Activated naive CD4-positive, alpha-beta T cell treated with anti-CD3 and anti-CD28 coated beads, Interleukin-2, amount 50 U/mL, for 72 hours (primary cell): ENCODE measurements at regions not wholly inside any gene's neighbourhood (a gene's known extent, or its start where the extent isn't known, plus 50 kb on each side); places are given as distances from the start of the nearest gene placed in this dataset.

Experiments
- ATAC-seq, 2 donors: fragments of 150-1000 bp; cut with Tn5 transposase; 2 replicates each; pipeline ENCODE4 v1.10.0; 2021; ENCODE audit warnings: mild to moderate bottlenecking in 2 of 2, moderate library complexity in 2 of 2
- DNase-seq, 2 donors: peaks; one replicate each; pipeline ENCODE4 v3.0.0; 2021 to 2022; ENCODE audit warnings: low spot score in 2 of 2
- H3K27ac Mint-ChIP-seq, 2 donors: one replicate each; pipeline ENCODE4 v1.8.0; 2022; ENCODE audit warnings: mild to moderate bottlenecking in 2 of 2, mixed read lengths in 2 of 2
- H3K36me3 Mint-ChIP-seq, 2 donors: one replicate each; pipeline ENCODE4 v1.8.0; 2022; ENCODE audit warnings: mixed read lengths in 2 of 2
- H3K9me3 Mint-ChIP-seq, 2 donors: one replicate each; pipeline ENCODE4 v1.8.0; 2022; ENCODE audit warnings: mixed read lengths in 2 of 2

GRCh38 chr4:64545593-64545992 is 136.3 kb upstream of the TECRL start:
- Mint-ChIP-seq H3K27ac (no peak overlapping the region), H3K9me3 (no peaks in the 10 kb centered on the region), H3K36me3 (no peaks in the 10 kb centered on the region)
- DNase-seq (no peak), ATAC-seq (no peak)

- H3K9me3 Mint-ChIP-seq, result no peaks in the 10 kb centered on the region
- DNase-seq, result peak in 1 of 2 donors; percentile 11
- H3K27ac Mint-ChIP-seq, result no peak overlapping the region
- H3K36me3 Mint-ChIP-seq, result no peaks in the 10 kb centered on the region
- ATAC-seq, result peak in 1 of 2 donors; percentile 52
These were observed 130.1 kb upstream of the TECRL start for GRCh38 chr4:64539234-64539849.

GRCh38 chr4:64538219-64538618 is 129.0 kb upstream of the TECRL start:
- Mint-ChIP-seq H3K36me3 (no peaks in the 10 kb centered on the region), H3K9me3 (peaks cover 0 to 8% of the 10 kb centered on the region in 2 donors), H3K27ac (no peak overlapping the region)
- no peak for ATAC-seq
- no peak for DNase-seq

- no peaks in the 10 kb centered on the region for H3K36me3 Mint-ChIP-seq
- ATAC-seq, result no peak
These were observed 124.4 kb upstream of the TECRL start for GRCh38 chr4:64533637-64534036.

GRCh38 chr4:64533159-64533558 is 123.9 kb upstream of the TECRL start:
- ATAC-seq, result no peak
- H3K36me3 Mint-ChIP-seq, result no peaks in the 10 kb centered on the region
- DNase-seq, result no peak
- peaks cover 4 to 8% of the 10 kb centered on the region in 2 donors for H3K9me3 Mint-ChIP-seq
- no peak overlapping the region for H3K27ac Mint-ChIP-seq

More at GRCh38 chr4:64533637-64534036, 124.4 kb upstream of the TECRL start:
- no peak for DNase-seq
- Mint-ChIP-seq H3K9me3 (peaks cover 4 to 8% of the 10 kb centered on the region in 2 donors), H3K27ac (no peak overlapping the region)

GRCh38 chr4:64520421-64520820 is 111.2 kb upstream of the TECRL start:
- Mint-ChIP-seq H3K36me3 (no peaks in the 10 kb centered on the region), H3K27ac (no peak overlapping the region), H3K9me3 (peaks cover 3 to 4% of the 10 kb centered on the region in 2 donors)
- DNase-seq (no peak), ATAC-seq (no peak)

- no peaks in the 10 kb centered on the region for H3K36me3 Mint-ChIP-seq
- no peak for DNase-seq
- H3K27ac Mint-ChIP-seq, result no peak overlapping the region
- peaks cover 3 to 4% of the 10 kb centered on the region in 2 donors for H3K9me3 Mint-ChIP-seq
- ATAC-seq, result no peak
These were observed 109.3 kb upstream of the TECRL start for GRCh38 chr4:64518600-64518999.

- Mint-ChIP-seq H3K9me3 (peaks cover 3 to 5% of the 10 kb centered on the region in 2 donors), H3K27ac (no peak overlapping the region), H3K36me3 (no peaks in the 10 kb centered on the region)
- DNase-seq, result no peak
- no peak for ATAC-seq
These were observed 106.9 kb upstream of the TECRL start for GRCh38 chr4:64516176-64516575.

GRCh38 chr4:64508089-64508488 is 98.8 kb upstream of the TECRL start:
- no peak for DNase-seq
- Mint-ChIP-seq H3K36me3 (no peaks in the 10 kb centered on the region), H3K9me3 (peaks cover 11 to 28% of the 10 kb centered on the region in 2 donors), H3K27ac (no peak overlapping the region)
- no peak for ATAC-seq

GRCh38 chr4:64503945-64504675 is 94.9 kb upstream of the TECRL start:
- peaks cover 15 to 16% of the 10 kb centered on the region in 2 donors for H3K9me3 Mint-ChIP-seq
- ATAC-seq, result no peak
- H3K27ac Mint-ChIP-seq, result no peak overlapping the region
- DNase-seq, result no peak
- H3K36me3 Mint-ChIP-seq, result no peaks in the 10 kb centered on the region

- Mint-ChIP-seq H3K9me3 (peaks cover 15 to 16% of the 10 kb centered on the region in 2 donors), H3K36me3 (no peaks in the 10 kb centered on the region), H3K27ac (no peak overlapping the region)
- DNase-seq (no peak), ATAC-seq (no peak)
These were observed 94.2 kb upstream of the TECRL start for GRCh38 chr4:64503416-64503815.

- Mint-ChIP-seq H3K36me3 (no peaks in the 10 kb centered on the region), H3K27ac (no peak overlapping the region), H3K9me3 (peaks cover 0 to 8% of the 10 kb centered on the region in 2 donors)
- DNase-seq (no peak), ATAC-seq (no peak)
These were observed 88.2 kb upstream of the TECRL start for GRCh38 chr4:64497491-64497890.

GRCh38 chr4:64495946-64496345 is 86.7 kb upstream of the TECRL start:
- peaks cover 0 to 12% of the 10 kb centered on the region in 2 donors for H3K9me3 Mint-ChIP-seq
- ATAC-seq (no peak), DNase-seq (no peak)
- H3K27ac Mint-ChIP-seq, result no peak overlapping the region
- no peaks in the 10 kb centered on the region for H3K36me3 Mint-ChIP-seq

- no peaks in the 10 kb centered on the region for H3K36me3 Mint-ChIP-seq
- H3K27ac Mint-ChIP-seq, result no peak overlapping the region
- DNase-seq, result no peak
- H3K9me3 Mint-ChIP-seq, result peaks cover 0 to 4% of the 10 kb centered on the region in 2 donors
- ATAC-seq, result no peak
These were observed 80.4 kb upstream of the TECRL start for GRCh38 chr4:64489628-64490027.

GRCh38 chr4:64479338-64479737 is 70.1 kb upstream of the TECRL start:
- Mint-ChIP-seq H3K9me3 (peaks cover 8 to 15% of the 10 kb centered on the region in 2 donors), H3K27ac (no peak overlapping the region), H3K36me3 (no peaks in the 10 kb centered on the region)
- DNase-seq (no peak), ATAC-seq (no peak)

GRCh38 chr4:64477127-64477526 is 67.9 kb upstream of the TECRL start:
- DNase-seq, result no peak
- Mint-ChIP-seq H3K27ac (no peak overlapping the region), H3K36me3 (no peaks in the 10 kb centered on the region), H3K9me3 (peaks cover 4 to 8% of the 10 kb centered on the region in 2 donors)
- ATAC-seq, result no peak

GRCh38 chr4:64465263-64465662 is 56.0 kb upstream of the TECRL start:
- Mint-ChIP-seq H3K9me3 (peaks cover 0 to 5% of the 10 kb centered on the region in 2 donors), H3K27ac (no peak overlapping the region), H3K36me3 (peaks cover 0 to 6% of the 10 kb centered on the region in 2 donors)
- DNase-seq (no peak), ATAC-seq (no peak)

- ATAC-seq (no peak), DNase-seq (no peak)
- Mint-ChIP-seq H3K27ac (no peak overlapping the region), H3K9me3 (peaks cover 0 to 5% of the 10 kb centered on the region in 2 donors), H3K36me3 (peaks cover 0 to 6% of the 10 kb centered on the region in 2 donors)
These were observed 55.3 kb upstream of the TECRL start for GRCh38 chr4:64464581-64464980.
